Fibroblast of lung (primary cell): ENCODE measurements at regions not wholly inside any gene's neighbourhood (a gene's known extent, or its start where the extent isn't known, plus 50 kb on each side); places are given as distances from the start of the nearest gene placed in this dataset.

Experiments
- CTCF ChIP-seq, 2 donors: IDR thresholded peaks in 1 of 2; conservative IDR thresholded peaks in 1 of 2; 1 replicate in 1 of 2; 2 replicates in 1 of 2; pipeline ENCODE4 v1.5.1; 2011 to 2012; ENCODE audit warnings: low read length in 2 of 2, control low read depth in 1 of 2, inconsistent platforms in 1 of 2, low read depth in 1 of 2, mild to moderate bottlenecking in 1 of 2
- EZH2 ChIP-seq: IDR thresholded peaks from 2 replicates; pipeline ENCODE4 v1.5.1; 2012; ENCODE audit warnings: low read length, control low read depth, mild to moderate bottlenecking; ENCODE audit errors: missing control alignments

GRCh38 chr11:96798445-96798844 lies 408.6 kb downstream of the JRKL start:
- TF ChIP-seq CTCF (conservative IDR thresholded peaks at IDR 0.05 in 1 of 2, IDR thresholded peaks at IDR 0.05 in 1 of 2; ENCODE audit: low read depth in 1 of 2, low read length in 2 of 2) (no peak), EZH2 (no peak)
